SK-N-SH (cell line): ENCODE measurements at regions not wholly inside any gene's neighbourhood (a gene's known extent, or its start where the extent isn't known, plus 50 kb on each side); places are given as distances from the start of the nearest gene placed in this dataset.

Source experiments
- CTCF ChIA-PET: fragments of 300-600, 350-600 bp; formaldehyde crosslinking; extraction: SDS; loops from one replicate; lab custom pipeline; 2021; lab: Yijun Ruan, JAX
- POLR2A ChIA-PET: fragments of 350-600 bp; sonication (Branson Sonifier 250); formaldehyde crosslinking; extraction: SDS; loops from one replicate; lab custom pipeline; 2020; ENCODE audit warnings: antibody characterized with exemption, inconsistent platforms; lab: Yijun Ruan, JAX
- DNase-seq: peaks from one replicate; pipeline ENCODE4 v3.0.0; 2012
- H2AFZ ChIP-seq: fragments of 200-600 bp; sonication (generic); 2 replicates; pipeline ENCODE4 v1.8.1; 2016; ENCODE audit warnings: antibody characterized with exemption, mild to moderate bottlenecking, low read depth
- H3F3A ChIP-seq: fragments of 200-600 bp; sonication (generic); replicated peaks from 2 replicates; pipeline ENCODE3; 2016; ENCODE audit warnings: antibody characterized with exemption, mild to moderate bottlenecking; ENCODE audit not compliant: insufficient read depth
- H3K27ac ChIP-seq, 2 experiments: fragments of 200-500 bp in 1 of 2; fragments of 200-600 bp in 1 of 2; sonication (Bioruptor generic) in 1 of 2; sonication (generic), shearing (Covaris generic) in 1 of 2; 2 replicates each; pipeline versions ENCODE4 v1.5.1 to v1.6.1; 2014 to 2016; ENCODE audit warnings: low read depth in 2 of 2, inconsistent platforms in 1 of 2, low read length in 1 of 2, mild to moderate bottlenecking in 1 of 2, mixed read lengths in 1 of 2
- H3K27me3 ChIP-seq: fragments of 200-600 bp; sonication (generic), shearing (Covaris generic); 2 replicates; pipeline ENCODE4 v1.6.1; 2016; ENCODE audit warnings: mixed run types; ENCODE audit not compliant: insufficient read depth
- H3K36me3 ChIP-seq, 2 experiments: fragments of 200-500 bp in 1 of 2; fragments of 200-600 bp in 1 of 2; sonication (Bioruptor generic) in 1 of 2; sonication (generic) in 1 of 2; replicated peaks in 1 of 2; 2 replicates each; pipeline versions ENCODE3 to v1.5.1; 2014 to 2016; ENCODE audit warnings: low read length in 1 of 2, mild to moderate bottlenecking in 1 of 2; ENCODE audit not compliant: insufficient read depth in 2 of 2, control insufficient read depth in 1 of 2
- H3K4me1 ChIP-seq, 2 experiments: fragments of 200-500 bp in 1 of 2; fragments of 200-600 bp in 1 of 2; sonication (Bioruptor generic) in 1 of 2; sonication (generic), shearing (Covaris generic) in 1 of 2; 2 replicates each; pipeline versions ENCODE4 v1.5.1 to v1.6.1; 2014 to 2016; ENCODE audit warnings: low read depth in 1 of 2, low read length in 1 of 2, mixed run types in 1 of 2; ENCODE audit not compliant: insufficient read depth in 2 of 2, control insufficient read depth in 1 of 2
- H3K4me2 ChIP-seq: fragments of 200-600 bp; sonication (generic), shearing (Covaris generic); 2 replicates; pipeline ENCODE4 v1.6.1; 2017; ENCODE audit warnings: mixed run types
- H3K4me3 ChIP-seq, 2 experiments: fragments of 200-500 bp in 1 of 2; fragments of 200-600 bp in 1 of 2; sonication (Bioruptor generic) in 1 of 2; sonication (generic), shearing (Covaris generic) in 1 of 2; 2 replicates each; pipeline versions ENCODE4 v1.5.1 to v1.8.1; 2014 to 2016; ENCODE audit warnings: low read depth in 2 of 2, inconsistent platforms in 1 of 2, low read length in 1 of 2, mild to moderate bottlenecking in 1 of 2, mixed read lengths in 1 of 2, moderate library complexity in 1 of 2
- H3K79me2 ChIP-seq: fragments of 200-600 bp; sonication (generic); 2 replicates; pipeline ENCODE4 v1.8.1; 2017; ENCODE audit warnings: mild to moderate bottlenecking; ENCODE audit not compliant: insufficient read depth
- H3K9ac ChIP-seq: fragments of 200-600 bp; sonication (generic); 2 replicates; pipeline ENCODE4 v1.6.1; 2017; ENCODE audit warnings: mixed run types
- H3K9me2 ChIP-seq: fragments of 200-600 bp; sonication (generic); 2 replicates; pipeline ENCODE4 v1.6.1; 2017; ENCODE audit warnings: mixed run types
- H3K9me3 ChIP-seq: fragments of 200-600 bp; sonication (generic); 2 replicates; pipeline ENCODE4 v1.6.1; 2017; ENCODE audit warnings: mixed run types, mild to moderate bottlenecking, moderate library complexity
- H4K20me1 ChIP-seq: fragments of 200-600 bp; sonication (generic); 2 replicates; pipeline ENCODE4 v1.6.1; 2017; ENCODE audit warnings: mild to moderate bottlenecking, mixed run types; ENCODE audit not compliant: insufficient read depth
- CHD2 ChIP-seq: fragments of 150-350 bp; IDR thresholded peaks from 2 replicates; pipeline ENCODE4 v1.6.1; 2018; ENCODE audit warnings: low read length; ENCODE audit not compliant: partially characterized antibody
- FOSL2 ChIP-seq: IDR thresholded peaks from 2 replicates; pipeline ENCODE4 v1.4.0; 2012; ENCODE audit warnings: low read depth, mild to moderate bottlenecking, moderate library complexity, borderline replicate concordance
- FOXJ3 ChIP-seq: sonication (generic); formaldehyde crosslinking; IDR thresholded peaks from 2 replicates; pipeline ENCODE4 v1.5.1; 2020; ENCODE audit warnings: mild to moderate bottlenecking, missing genetic modification reagents
- FOXM1 ChIP-seq: IDR thresholded peaks from 2 replicates; pipeline ENCODE4 v1.4.0; 2012; ENCODE audit warnings: low read depth, mild to moderate bottlenecking
- GABPA ChIP-seq: IDR thresholded peaks from 2 replicates; pipeline ENCODE4 v1.4.0; 2012; ENCODE audit warnings: low read depth, mild to moderate bottlenecking
- JUND ChIP-seq: IDR thresholded peaks from 2 replicates; pipeline ENCODE4 v1.4.0; 2012
- MEF2A ChIP-seq: IDR thresholded peaks from 2 replicates; pipeline ENCODE4 v1.4.0; 2012; ENCODE audit warnings: low read depth, borderline replicate concordance
- MXI1 ChIP-seq: IDR thresholded peaks from 2 replicates; pipeline ENCODE4 v1.6.1; 2012; ENCODE audit warnings: mild to moderate bottlenecking, low read depth, low read length, improper control_type of control experiment
- NFIC ChIP-seq: IDR thresholded peaks from 2 replicates; pipeline ENCODE4 v1.4.0; 2012; ENCODE audit warnings: borderline replicate concordance
- NRF1 ChIP-seq: IDR thresholded peaks from 2 replicates; pipeline ENCODE4 v1.6.1; 2012; ENCODE audit warnings: low read depth, mild to moderate bottlenecking, low read length
- POLR2AphosphoS5 ChIP-seq: IDR thresholded peaks from 2 replicates; pipeline ENCODE4 v1.6.1; 2012; ENCODE audit warnings: low read depth, low read length
- RAD21 ChIP-seq: IDR thresholded peaks from 2 replicates; pipeline ENCODE4 v1.6.1; 2012; ENCODE audit warnings: mild to moderate bottlenecking, low read length
- RCOR1 ChIP-seq: fragments of 150-350 bp; IDR thresholded peaks from 2 replicates; pipeline ENCODE4 v1.6.1; 2017; ENCODE audit warnings: antibody characterized with exemption, low read length
- RFX5 ChIP-seq: IDR thresholded peaks from 2 replicates; pipeline ENCODE4 v1.6.1; 2012; ENCODE audit warnings: mild to moderate bottlenecking, improper control_type of control experiment, low read length
- TEAD4 ChIP-seq: IDR thresholded peaks from 2 replicates; pipeline ENCODE4 v1.4.0; 2012; ENCODE audit warnings: mild to moderate bottlenecking, borderline replicate concordance; ENCODE audit not compliant: insufficient read depth
- USF2 ChIP-seq: fragments of 150-350 bp; IDR thresholded peaks from 2 replicates; pipeline ENCODE4 v1.6.1; 2017; ENCODE audit warnings: antibody characterized with exemption, low read length, low read depth, borderline replicate concordance
- ZBTB33 ChIP-seq: IDR thresholded peaks from 2 replicates; pipeline ENCODE4 v1.4.0; 2012; ENCODE audit warnings: low read depth, borderline replicate concordance
- WGBS: methylation state at CpG from one replicate; pipeline ENCODE4 v1.1.6; 2017; ENCODE audit warnings: low lambda C conversion rate; 5-methylcytosine and 5-hydroxymethylcytosine counted together
- TF ChIP-seq, protein P1 (sequence below): IDR thresholded peaks from 2 replicates; pipeline ENCODE4 v1.4.0; 2012; ENCODE audit warnings: low read depth
- TF ChIP-seq, protein P2 (sequence below): fragments of 150-350 bp; IDR thresholded peaks from 2 replicates; pipeline ENCODE4 v1.6.1; 2016; ENCODE audit warnings: mild to moderate bottlenecking, low read depth, low read length
- TF ChIP-seq, protein P3 (sequence below): IDR thresholded peaks from 2 replicates; pipeline ENCODE4; 2012

DNA sequence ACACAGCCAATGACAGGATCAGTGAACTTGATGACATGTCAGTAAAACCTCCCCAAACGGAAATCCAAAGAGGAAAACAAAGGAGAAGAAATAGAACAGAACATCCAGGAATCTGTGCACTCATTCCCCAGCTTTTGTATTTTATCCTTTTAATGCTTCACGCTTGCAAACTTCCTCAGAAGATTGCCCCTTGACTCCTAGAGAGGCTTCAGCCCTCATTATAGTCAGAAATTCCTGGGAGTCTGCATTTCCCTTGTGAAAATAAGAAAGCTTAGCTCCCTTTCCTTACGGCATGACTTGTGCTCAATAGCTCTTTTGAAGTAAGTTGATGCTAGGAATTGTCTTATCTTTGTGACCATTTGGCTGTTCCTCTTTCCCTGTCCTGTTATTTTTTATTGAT, 313.6 kb upstream of the OPRM1 start:
- Histone ChIP-seq H3K4me3 (no peak overlapping the region), H3K27ac (peak overlapping the region in 1 of 2 experiments; percentile 22; a peak in 2 of 4 replicates), H4K20me1 (no peaks in the 10 kb centered on the region), H3K4me1 (peaks cover 0 to 3% of the 10 kb centered on the region in 2 experiments; a peak in 1 of 4 replicates), H3K9me3 (no peaks in the 10 kb centered on the region), H3K9ac (no peak overlapping the region), H3K79me2 (no peaks in the 10 kb centered on the region), H3K4me2 (no peak overlapping the region), H3K9me2 (no peaks in the 10 kb centered on the region), H3K36me3 (no peaks in the 10 kb centered on the region), H2AFZ (0 out of 2 replicates have a peak overlapping the region, but pooled peaks have one; percentile 22), H3F3A (no peaks in the 10 kb centered on the region), H3K27me3 (no peaks in the 10 kb centered on the region)
- POLR2A ChIA-PET = no interaction called here
- no peak for DNase-seq
- TF ChIP-seq NFIC = no peak
- TF ChIP-seq, protein P1, sequence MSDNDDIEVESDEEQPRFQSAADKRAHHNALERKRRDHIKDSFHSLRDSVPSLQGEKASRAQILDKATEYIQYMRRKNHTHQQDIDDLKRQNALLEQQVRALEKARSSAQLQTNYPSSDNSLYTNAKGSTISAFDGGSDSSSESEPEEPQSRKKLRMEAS = no peak
- TF ChIP-seq RCOR1 = no peak
- no peak for TF ChIP-seq TEAD4
- no peak for TF ChIP-seq ZBTB33
- TF ChIP-seq, protein P2, sequence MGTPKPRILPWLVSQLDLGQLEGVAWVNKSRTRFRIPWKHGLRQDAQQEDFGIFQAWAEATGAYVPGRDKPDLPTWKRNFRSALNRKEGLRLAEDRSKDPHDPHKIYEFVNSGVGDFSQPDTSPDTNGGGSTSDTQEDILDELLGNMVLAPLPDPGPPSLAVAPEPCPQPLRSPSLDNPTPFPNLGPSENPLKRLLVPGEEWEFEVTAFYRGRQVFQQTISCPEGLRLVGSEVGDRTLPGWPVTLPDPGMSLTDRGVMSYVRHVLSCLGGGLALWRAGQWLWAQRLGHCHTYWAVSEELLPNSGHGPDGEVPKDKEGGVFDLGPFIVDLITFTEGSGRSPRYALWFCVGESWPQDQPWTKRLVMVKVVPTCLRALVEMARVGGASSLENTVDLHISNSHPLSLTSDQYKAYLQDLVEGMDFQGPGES = no peak
- no peak for TF ChIP-seq FOSL2
- TF ChIP-seq JUND = no peak
- no peak for TF ChIP-seq MEF2A
- TF ChIP-seq, protein P3, sequence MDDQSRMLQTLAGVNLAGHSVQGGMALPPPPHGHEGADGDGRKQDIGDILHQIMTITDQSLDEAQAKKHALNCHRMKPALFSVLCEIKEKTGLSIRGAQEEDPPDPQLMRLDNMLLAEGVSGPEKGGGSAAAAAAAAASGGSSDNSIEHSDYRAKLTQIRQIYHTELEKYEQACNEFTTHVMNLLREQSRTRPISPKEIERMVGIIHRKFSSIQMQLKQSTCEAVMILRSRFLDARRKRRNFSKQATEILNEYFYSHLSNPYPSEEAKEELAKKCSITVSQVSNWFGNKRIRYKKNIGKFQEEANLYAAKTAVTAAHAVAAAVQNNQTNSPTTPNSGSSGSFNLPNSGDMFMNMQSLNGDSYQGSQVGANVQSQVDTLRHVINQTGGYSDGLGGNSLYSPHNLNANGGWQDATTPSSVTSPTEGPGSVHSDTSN = no peak
- no peak for TF ChIP-seq RAD21
- TF ChIP-seq CHD2 = no peak
- TF ChIP-seq FOXJ3 (CRISPR knock-in tag) = no peak
- no peak for TF ChIP-seq GABPA
- CTCF ChIA-PET = no interaction called here
- 40% methylated on average over 3 of the region's 3 CpGs for WGBS

DNA sequence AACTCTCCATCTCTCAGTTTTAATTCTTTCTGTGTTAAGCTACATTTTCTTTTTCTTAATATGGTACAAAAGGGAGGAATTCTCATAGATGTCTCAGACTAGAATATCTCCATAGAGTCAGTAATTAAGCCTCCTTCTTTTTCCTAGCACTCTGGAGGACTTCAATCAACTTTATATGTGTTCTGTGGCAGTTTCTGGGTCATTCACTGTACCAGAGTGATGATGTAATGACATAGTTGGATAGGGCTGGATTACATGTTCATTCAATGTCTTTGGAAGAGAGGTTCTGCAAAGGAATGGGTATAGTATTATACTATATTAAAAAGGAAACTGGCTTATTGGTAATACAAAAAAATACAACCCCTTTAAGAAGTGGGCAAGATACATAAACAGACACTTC, 318.3 kb upstream of the OPRM1 start:
- H3K9me3 ChIP-seq = no peaks in the 10 kb centered on the region
- H3K9me2 ChIP-seq = no peaks in the 10 kb centered on the region
- H3K4me1 ChIP-seq = peaks cover 0 to 3% of the 10 kb centered on the region in 2 experiments; a peak in 2 of 4 replicates
- no peaks in the 10 kb centered on the region for H3F3A ChIP-seq
- no peak overlapping the region for H3K4me2 ChIP-seq
- POLR2A ChIA-PET = no interaction called here
- no peaks in the 10 kb centered on the region for H3K79me2 ChIP-seq
- no peak overlapping the region for H3K4me3 ChIP-seq
- no peak overlapping the region for H2AFZ ChIP-seq
- H3K27me3 ChIP-seq = no peaks in the 10 kb centered on the region
- no peak for DNase-seq
- no peaks in the 10 kb centered on the region for H4K20me1 ChIP-seq
- H3K9ac ChIP-seq = no peak overlapping the region
- no peak overlapping the region for H3K27ac ChIP-seq
- CTCF ChIA-PET = no interaction called here
- no peaks in the 10 kb centered on the region for H3K36me3 ChIP-seq
- TF ChIP-seq GABPA = no peak
- TF ChIP-seq NFIC = no peak
- TF ChIP-seq, protein P1 = no peak
- TF ChIP-seq, protein P2 = no peak
- no peak for TF ChIP-seq USF2
- TF ChIP-seq MEF2A = no peak
- TF ChIP-seq MXI1 = no peak
- no peak for TF ChIP-seq FOXM1
- no peak for TF ChIP-seq POLR2AphosphoS5
- no peak for TF ChIP-seq RFX5
- TF ChIP-seq NRF1 = no peak
